ENCODE measurements at regions not wholly inside any gene's neighbourhood (a gene's known extent, or its start where the extent isn't known, plus 50 kb on each side); places are given as distances from the start of the nearest gene placed in this dataset.

- no peak for DNase-seq (ENCODE audit: low read depth)
- H3K4me3 ChIP-seq (ENCODE audit: low read depth, low read length) = no peak overlapping the region
- TF ChIP-seq POLR2A (IDR thresholded peaks at IDR 0.05; ENCODE audit: extremely low read depth, insufficient read length) = no peak
- no peak for TF ChIP-seq MAX (IDR thresholded peaks at IDR 0.05; ENCODE audit: low read depth, low read length)
- TF ChIP-seq MYC (IDR thresholded peaks at IDR 0.05; ENCODE audit: low read depth, low read length) = no peak
- no peak for TF ChIP-seq CTCF (IDR thresholded peaks at IDR 0.05; ENCODE audit: low read depth, low read length)
These were observed 367.3 kb downstream of the KCNRG start for GRCh38 chr13:50382511-50382910.

GRCh38 chr13:50382951-50383350 is 367.7 kb downstream of the KCNRG start:
- no peak for DNase-seq (ENCODE audit: low read depth)
- no peak overlapping the region for H3K4me3 ChIP-seq (ENCODE audit: low read depth, low read length)
- TF ChIP-seq POLR2A (IDR thresholded peaks at IDR 0.05; ENCODE audit: extremely low read depth, insufficient read length) (no peak), MAX (IDR thresholded peaks at IDR 0.05; ENCODE audit: low read depth, low read length) (no peak), MYC (IDR thresholded peaks at IDR 0.05; ENCODE audit: low read depth, low read length) (no peak), CTCF (IDR thresholded peaks at IDR 0.05; ENCODE audit: low read depth, low read length) (no peak)

- TF ChIP-seq POLR2A (IDR thresholded peaks at IDR 0.05; ENCODE audit: extremely low read depth, insufficient read length) (no peak), CTCF (IDR thresholded peaks at IDR 0.05; ENCODE audit: low read depth, low read length) (no peak), MYC (IDR thresholded peaks at IDR 0.05; ENCODE audit: low read depth, low read length) (no peak), MAX (IDR thresholded peaks at IDR 0.05; ENCODE audit: low read depth, low read length) (no peak)
- H3K4me3 ChIP-seq (ENCODE audit: low read depth, low read length) = no peak overlapping the region
- no peak for DNase-seq (ENCODE audit: low read depth)
These were observed 369.5 kb downstream of the KCNRG start for GRCh38 chr13:50384724-50385123.

- no peak overlapping the region for H3K4me3 ChIP-seq (ENCODE audit: low read depth, low read length)
- no peak for DNase-seq (ENCODE audit: low read depth)
- TF ChIP-seq MYC (IDR thresholded peaks at IDR 0.05; ENCODE audit: low read depth, low read length) = no peak
- no peak for TF ChIP-seq MAX (IDR thresholded peaks at IDR 0.05; ENCODE audit: low read depth, low read length)
- TF ChIP-seq POLR2A (IDR thresholded peaks at IDR 0.05; ENCODE audit: extremely low read depth, insufficient read length) = no peak
- no peak for TF ChIP-seq CTCF (IDR thresholded peaks at IDR 0.05; ENCODE audit: low read depth, low read length)
These were observed 371.4 kb downstream of the KCNRG start for GRCh38 chr13:50386541-50387050.

GRCh38 chr13:50387051-50387581 is 371.9 kb downstream of the KCNRG start:
- peak; percentile 50 for DNase-seq (ENCODE audit: low read depth)
- TF ChIP-seq POLR2A (IDR thresholded peaks at IDR 0.05; ENCODE audit: extremely low read depth, insufficient read length) (no peak), CTCF (IDR thresholded peaks at IDR 0.05; ENCODE audit: low read depth, low read length) (peak; percentile 23), MYC (IDR thresholded peaks at IDR 0.05; ENCODE audit: low read depth, low read length) (no peak), MAX (IDR thresholded peaks at IDR 0.05; ENCODE audit: low read depth, low read length) (no peak)
- H3K4me3 ChIP-seq (ENCODE audit: low read depth, low read length) = no peak overlapping the region
